B cell (primary cell): ENCODE measurements at regions not wholly inside any gene's neighbourhood (a gene's known extent, or its start where the extent isn't known, plus 50 kb on each side); places are given as distances from the start of the nearest gene placed in this dataset.

Source experiments
- ATAC-seq: fragments of 200-7000 bp; cut with Tn5 transposase; one replicate; pipeline ENCODE4 v1.10.0; 2021; ENCODE audit warnings: low read depth, mild to moderate bottlenecking, moderate number of reproducible peaks, moderate library complexity
- CTCF ChIA-PET: fragments of 350-600 bp; sonication (Branson Sonifier 250); formaldehyde crosslinking; loops from one replicate; lab custom pipeline; 2021; ENCODE audit warnings: antibody characterized with exemption, inconsistent platforms; lab: Charles Lee
- POLR2A ChIA-PET: fragments of 350-600 bp; sonication (Branson Sonifier 250); formaldehyde crosslinking; loops from one replicate; lab custom pipeline; 2021; ENCODE audit warnings: antibody characterized with exemption; lab: Charles Lee
- DNase-seq: peaks from one replicate; pipeline ENCODE4 v3.0.0; 2013
- H2AFZ ChIP-seq: 2 replicates; pipeline ENCODE4 v1.6.1; 2012; ENCODE audit warnings: mild to moderate bottlenecking, low read depth, low read length; ENCODE audit not compliant: insufficient read depth, poor library complexity, severe bottlenecking
- H3K27ac ChIP-seq, 2 donors: 1 replicate in 1 of 2; 2 replicates in 1 of 2; pipeline ENCODE4 v1.5.1; 2012 to 2013; ENCODE audit warnings: low read length in 2 of 2, mild to moderate bottlenecking in 2 of 2, moderate library complexity in 1 of 2
- H3K27me3 ChIP-seq, 4 experiments: fragments of 200-600 bp in 1 of 4; sonication (generic) in 1 of 4; replicated peaks in 1 of 4; 1 replicate in 2 of 4; 2 replicates in 2 of 4; pipeline versions ENCODE4 v1.6.1 to v1.7.0; 2013 to 2016; ENCODE audit warnings: low read length in 3 of 4, mild to moderate bottlenecking in 2 of 4, mixed read lengths in 1 of 4, moderate library complexity in 1 of 4; ENCODE audit not compliant: insufficient read depth in 4 of 4, control insufficient read depth in 3 of 4; ENCODE audit errors: control extremely low read depth in 1 of 4
- H3K36me3 ChIP-seq, 2 experiments: replicated peaks in 1 of 2; 1 replicate in 1 of 2; 2 replicates in 1 of 2; pipeline versions ENCODE4 v1.6.1 to v1.7.1; 2013; ENCODE audit warnings: low read length in 1 of 2; ENCODE audit not compliant: insufficient read depth in 2 of 2, control insufficient read depth in 1 of 2; ENCODE audit errors: control extremely low read depth in 1 of 2, extremely low read depth in 1 of 2
- H3K4me1 ChIP-seq, 2 donors: fragments of 200-600 bp in 1 of 2; sonication (generic) in 1 of 2; 1 replicate in 1 of 2; 2 replicates in 1 of 2; pipeline versions ENCODE4 v1.5.1 to v1.6.1; 2013 to 2017; ENCODE audit warnings: low read length in 2 of 2; ENCODE audit not compliant: control insufficient read depth in 2 of 2, insufficient read depth in 2 of 2
- H3K4me2 ChIP-seq: replicated peaks from 2 replicates; pipeline ENCODE3; 2012; ENCODE audit warnings: mild to moderate bottlenecking, low read depth, low read length; ENCODE audit not compliant: poor library complexity, severe bottlenecking
- H3K4me3 ChIP-seq, 5 experiments: fragments of 200-600 bp in 1 of 5; sonication (generic) in 1 of 5; 1 replicate in 3 of 5; 2 replicates in 2 of 5; pipeline versions ENCODE4 v1.5.1 to v1.7.0; 2011 to 2016; ENCODE audit warnings: low read length in 4 of 5, mild to moderate bottlenecking in 4 of 5, low read depth in 2 of 5, control low read depth in 1 of 5, moderate library complexity in 1 of 5; ENCODE audit not compliant: insufficient read depth in 1 of 5; ENCODE audit errors: control extremely low read depth in 1 of 5, extremely low read depth in 1 of 5
- H3K79me2 ChIP-seq: fragments of 200-600 bp; sonication (generic); one replicate; pipeline ENCODE4 v1.6.0; 2016; ENCODE audit warnings: low read length; ENCODE audit not compliant: control insufficient read depth, insufficient read depth
- H3K9ac ChIP-seq: fragments of 200-600 bp; sonication (generic); 2 replicates; pipeline ENCODE4 v1.6.1; 2017; ENCODE audit warnings: mild to moderate bottlenecking, low read length, moderate library complexity
- H3K9me3 ChIP-seq, 3 donors: one replicate each; pipeline versions ENCODE4 v1.6.1 to v1.7.1; 2013; ENCODE audit warnings: low read length in 2 of 3; ENCODE audit not compliant: control insufficient read depth in 2 of 3, insufficient read depth in 1 of 3; ENCODE audit errors: control extremely low read depth in 1 of 3
- H4K20me1 ChIP-seq: 2 replicates; pipeline ENCODE4 v1.6.0; 2012; ENCODE audit warnings: mild to moderate bottlenecking, low read length; ENCODE audit not compliant: insufficient read depth, control insufficient read depth, poor library complexity, severe bottlenecking
- H3K27ac Mint-ChIP-seq: one replicate; pipeline ENCODE4 v1.8.0; 2021; ENCODE audit warnings: mixed read lengths
- H3K27me3 Mint-ChIP-seq: one replicate; pipeline ENCODE4 v1.8.0; 2021; ENCODE audit warnings: mixed read lengths
- H3K4me1 Mint-ChIP-seq: one replicate; pipeline ENCODE4 v1.8.0; 2021; ENCODE audit warnings: mixed read lengths
- H3K4me3 Mint-ChIP-seq: one replicate; pipeline ENCODE4 v1.8.0; 2021; ENCODE audit warnings: mixed read lengths
- H3K9me3 Mint-ChIP-seq: one replicate; pipeline ENCODE4 v1.8.0; 2022; ENCODE audit warnings: mixed read lengths; ENCODE audit not compliant: insufficient read depth
- EZH2 ChIP-seq: IDR thresholded peaks from 2 replicates; pipeline ENCODE4 v1.6.1; 2012; ENCODE audit warnings: borderline replicate concordance, low read depth, mild to moderate bottlenecking, moderate library complexity, low read length; ENCODE audit not compliant: insufficient read depth, poor library complexity, severe bottlenecking
- WGBS: methylation state at CpG from one replicate; pipeline ENCODE4 v1.1.5; 2013; ENCODE audit warnings: missing lambda C conversion rate; ENCODE audit not compliant: insufficient coverage; 5-methylcytosine and 5-hydroxymethylcytosine counted together
- intact Hi-C: fragments of 100-400 bp; cut with micrococcal nuclease; formaldehyde crosslinking; loops from one replicate; pipeline ENCODE4 v1.10.0; 2022
- TF ChIP-seq, protein P1 (sequence below): fragments of 200-600 bp; IDR thresholded peaks from one replicate; pipeline ENCODE4 v1.8.0; 2022; ENCODE audit warnings: antibody characterized with exemption, mild to moderate bottlenecking

DNA sequence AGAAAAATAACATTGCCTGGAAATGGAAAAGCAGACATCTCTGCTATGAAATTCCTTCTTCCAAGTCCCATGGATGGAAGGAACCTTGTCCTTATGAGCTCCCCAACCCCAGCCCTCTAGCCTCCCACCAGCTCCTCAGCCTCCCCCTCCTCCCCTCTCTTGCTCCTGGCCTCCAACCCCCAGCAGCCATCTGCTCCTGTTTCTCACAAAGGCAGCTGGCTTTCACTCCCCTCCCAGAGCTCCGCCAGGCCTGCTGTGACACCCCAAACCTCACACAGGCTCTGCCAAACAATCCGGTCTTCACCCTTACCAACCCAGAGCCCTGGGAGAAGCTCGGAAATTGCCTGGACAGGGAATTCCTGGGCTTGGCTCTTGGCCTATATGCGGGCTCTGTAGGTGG is 69.2 kb downstream of the KLHDC7A start:
- Histone ChIP-seq H3K27me3 (peaks cover 0 to 11% (median 0%) of the 10 kb centered on the region in 4 experiments), H3K4me3 (no peak overlapping the region), H3K4me1 (no peaks in the 10 kb centered on the region), H3K27ac (no peak overlapping the region), H2AFZ (no peak overlapping the region), H4K20me1 (no peaks in the 10 kb centered on the region), H3K9ac (no peak overlapping the region), H3K9me3 (no peaks in the 10 kb centered on the region), H3K79me2 (no peaks in the 10 kb centered on the region), H3K4me2 (no peak overlapping the region), H3K36me3 (no peaks in the 10 kb centered on the region)
- no peak for DNase-seq
- Mint-ChIP-seq H3K27me3 (peaks cover 32% of the 10 kb centered on the region), H3K9me3 (no peaks in the 10 kb centered on the region), H3K4me3 (no peak overlapping the region), H3K4me1 (no peaks in the 10 kb centered on the region), H3K27ac (no peak overlapping the region)
- 83% methylated on average over 3 of the region's 4 CpGs for WGBS
- POLR2A ChIA-PET = no interaction called here
- CTCF ChIA-PET = no interaction called here
- TF ChIP-seq, protein P1, sequence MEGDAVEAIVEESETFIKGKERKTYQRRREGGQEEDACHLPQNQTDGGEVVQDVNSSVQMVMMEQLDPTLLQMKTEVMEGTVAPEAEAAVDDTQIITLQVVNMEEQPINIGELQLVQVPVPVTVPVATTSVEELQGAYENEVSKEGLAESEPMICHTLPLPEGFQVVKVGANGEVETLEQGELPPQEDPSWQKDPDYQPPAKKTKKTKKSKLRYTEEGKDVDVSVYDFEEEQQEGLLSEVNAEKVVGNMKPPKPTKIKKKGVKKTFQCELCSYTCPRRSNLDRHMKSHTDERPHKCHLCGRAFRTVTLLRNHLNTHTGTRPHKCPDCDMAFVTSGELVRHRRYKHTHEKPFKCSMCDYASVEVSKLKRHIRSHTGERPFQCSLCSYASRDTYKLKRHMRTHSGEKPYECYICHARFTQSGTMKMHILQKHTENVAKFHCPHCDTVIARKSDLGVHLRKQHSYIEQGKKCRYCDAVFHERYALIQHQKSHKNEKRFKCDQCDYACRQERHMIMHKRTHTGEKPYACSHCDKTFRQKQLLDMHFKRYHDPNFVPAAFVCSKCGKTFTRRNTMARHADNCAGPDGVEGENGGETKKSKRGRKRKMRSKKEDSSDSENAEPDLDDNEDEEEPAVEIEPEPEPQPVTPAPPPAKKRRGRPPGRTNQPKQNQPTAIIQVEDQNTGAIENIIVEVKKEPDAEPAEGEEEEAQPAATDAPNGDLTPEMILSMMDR = no peak
- no peak for TF ChIP-seq EZH2
- intact Hi-C loops = no loop called here
- ATAC-seq = no peak

DNA sequence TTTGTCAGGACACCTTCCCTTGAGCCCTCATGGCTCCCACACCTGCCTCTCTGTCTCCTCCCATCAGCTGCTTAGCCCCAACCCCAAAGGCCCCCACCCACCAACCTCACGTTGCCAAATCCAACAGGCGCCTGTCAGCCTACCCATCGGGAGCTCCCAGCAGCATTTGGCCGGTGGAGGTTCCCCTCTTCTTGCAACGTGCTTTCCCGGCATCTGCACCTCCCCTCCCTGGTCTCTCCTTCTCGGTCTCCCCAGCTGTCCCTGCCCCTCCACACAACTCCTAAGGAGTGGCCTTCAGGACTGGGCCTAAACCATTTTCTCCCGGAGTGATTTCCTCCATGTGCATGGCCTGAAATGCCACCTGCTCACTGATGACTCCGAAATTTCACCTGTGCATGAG is 71.9 kb downstream of the KLHDC7A start:
- Mint-ChIP-seq H3K27me3 (peaks cover 41% of the 10 kb centered on the region), H3K4me3 (no peak overlapping the region), H3K27ac (no peak overlapping the region), H3K9me3 (no peaks in the 10 kb centered on the region), H3K4me1 (peaks cover 3% of the 10 kb centered on the region)
- ATAC-seq (no peak), DNase-seq (no peak)
- Histone ChIP-seq H3K4me3 (no peak overlapping the region), H3K27me3 (peaks cover 0 to 6% (median 1%) of the 10 kb centered on the region in 4 experiments), H3K27ac (no peak overlapping the region), H3K79me2 (no peaks in the 10 kb centered on the region), H3K9ac (no peak overlapping the region), H3K9me3 (no peaks in the 10 kb centered on the region), H3K36me3 (no peaks in the 10 kb centered on the region), H4K20me1 (no peaks in the 10 kb centered on the region), H3K4me2 (no peak overlapping the region), H2AFZ (no peak overlapping the region), H3K4me1 (no peaks in the 10 kb centered on the region)
- POLR2A ChIA-PET = no interaction called here
- CTCF ChIA-PET = no interaction called here
- intact Hi-C loops = no loop called here
- TF ChIP-seq, protein P1 = no peak
- TF ChIP-seq EZH2 = no peak
- 72% methylated on average over 9 of the region's 9 CpGs for WGBS
